ENCODE measurements at regions not wholly inside any gene's neighbourhood (a gene's known extent, or its start where the extent isn't known, plus 50 kb on each side); places are given as distances from the start of the nearest gene placed in this dataset.
"Not testable (repeated sequence)": the region's sequence is repeated elsewhere in the genome, so short reads cannot be mapped to it uniquely, and the experiment has no call there.

GRCh38 chr2:40962026-40962425, 510.1 kb upstream of the SLC8A1 start:
- DNase-seq, result no peak

DNA sequence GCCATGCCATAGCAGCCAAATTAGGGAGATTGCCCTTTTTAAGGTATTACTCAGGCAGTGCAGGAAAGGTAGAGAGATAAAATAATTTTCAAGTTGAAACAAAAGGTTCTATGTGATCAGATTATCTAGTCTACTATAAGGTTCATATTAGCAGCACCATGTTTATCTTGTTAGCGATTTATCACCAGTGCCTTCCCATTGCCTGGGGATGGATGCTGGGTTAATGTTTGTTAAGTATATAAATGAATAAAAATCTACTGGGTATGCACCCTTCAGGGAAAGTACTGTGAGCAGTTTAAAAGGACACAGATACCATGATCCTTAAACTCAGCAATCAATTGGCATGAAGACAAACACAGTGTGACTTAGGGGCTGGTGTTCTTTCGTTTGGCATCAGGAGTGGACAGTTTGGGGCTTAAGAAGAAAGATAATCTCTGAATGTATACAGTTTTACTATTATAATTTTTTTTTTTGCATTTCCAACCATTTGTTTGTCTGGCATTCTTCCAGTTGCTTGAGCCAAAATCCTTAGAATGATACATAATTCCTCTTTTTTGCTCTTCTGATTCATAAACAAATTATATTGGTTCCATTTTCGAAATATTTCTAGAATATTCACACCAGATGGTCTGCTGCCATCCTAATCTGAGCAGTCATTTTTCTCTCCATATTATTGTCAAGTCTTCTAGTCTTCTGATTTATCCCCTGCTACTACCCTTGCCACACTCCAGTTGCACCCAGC, 512.8 kb upstream of the SLC8A1 start:
- peak; percentile 18 for DNase-seq

DNA sequence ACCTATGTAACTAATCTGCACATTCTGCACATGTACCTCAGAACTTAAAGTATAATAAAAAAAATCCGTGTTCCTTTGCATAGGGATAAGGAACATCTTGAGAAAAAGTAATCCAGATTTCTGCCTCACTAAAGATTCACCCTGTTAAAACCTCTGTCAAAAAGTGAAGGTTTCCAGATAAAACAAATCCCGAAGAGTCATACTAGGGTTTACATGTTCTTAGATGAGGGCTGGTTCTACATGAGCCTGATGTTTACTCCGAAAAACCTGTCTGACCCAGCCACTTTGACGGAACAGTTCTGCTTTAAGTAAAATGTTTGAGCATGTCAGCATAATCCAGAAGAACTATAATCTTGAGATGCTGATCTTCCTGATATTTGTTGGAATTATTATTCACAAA, 515.6 kb upstream of the SLC8A1 start:
- no peak for DNase-seq

DNA sequence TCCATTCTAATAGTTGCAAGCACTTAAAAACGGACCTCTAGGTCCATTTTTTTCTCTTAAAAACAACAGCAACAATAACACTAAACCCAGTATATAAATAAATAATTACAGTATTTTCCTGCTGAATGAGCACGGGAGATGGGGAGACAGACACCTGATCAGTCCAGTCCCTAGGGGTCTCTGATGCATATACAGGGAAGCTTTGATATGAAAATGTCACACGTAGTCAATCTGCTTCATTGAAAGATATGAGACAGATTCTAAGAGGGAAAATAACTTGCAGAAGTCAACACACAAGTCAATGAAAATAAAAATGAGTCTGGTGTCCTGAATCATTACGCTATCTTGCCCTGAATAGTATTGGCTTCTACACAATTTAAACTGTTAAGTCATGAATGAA, 523.3 kb upstream of the SLC8A1 start:
- DNase-seq, result no peak

DNA sequence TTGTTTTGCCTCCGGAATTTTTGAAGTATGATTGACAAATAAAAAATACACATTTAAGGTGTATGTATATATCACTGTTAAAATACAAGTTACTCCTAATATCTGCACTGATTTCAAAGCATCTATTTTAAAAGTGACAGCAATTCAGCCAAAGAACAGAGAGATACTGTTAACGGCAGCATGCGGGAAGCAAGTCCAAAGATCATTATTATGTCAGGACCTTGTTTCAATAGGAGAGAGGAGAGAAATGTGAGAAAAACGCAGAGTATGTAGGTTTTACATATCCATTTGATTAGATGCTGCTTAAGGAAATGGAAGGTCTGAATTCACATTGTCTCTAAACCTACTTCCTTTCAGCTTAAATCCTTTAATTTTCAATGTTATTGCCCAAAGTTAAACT, 545.5 kb upstream of the SLC8A1 start:
- no peak for DNase-seq

DNA sequence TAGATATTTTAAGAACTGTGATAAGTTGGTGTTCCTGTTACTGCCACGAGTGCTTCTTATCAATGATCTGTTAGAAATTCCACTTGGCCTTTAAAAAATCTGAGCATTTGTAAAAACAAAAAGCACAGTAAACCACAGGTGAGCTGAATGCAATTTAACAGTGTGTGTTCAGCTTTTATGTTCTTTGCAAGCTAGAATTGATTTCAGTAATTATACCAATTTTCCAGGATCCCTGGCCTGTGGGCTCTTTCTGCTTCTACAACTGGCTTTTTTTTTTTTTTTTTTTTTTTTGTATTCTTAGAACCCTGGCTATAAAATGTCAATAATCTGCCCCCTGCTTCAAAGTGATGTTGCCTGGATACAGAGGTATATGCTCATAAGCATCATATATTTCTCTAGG, 548.5 kb upstream of the SLC8A1 start:
- no peak for DNase-seq

GRCh38 chr2:41000906-41001305, 549.0 kb upstream of the SLC8A1 start:
- no peak for DNase-seq

- no peak for DNase-seq
These were observed 552.8 kb upstream of the SLC8A1 start for GRCh38 chr2:41004700-41005099.

GRCh38 chr2:41020358-41020757, 568.5 kb upstream of the SLC8A1 start:
- DNase-seq, result no peak

DNA sequence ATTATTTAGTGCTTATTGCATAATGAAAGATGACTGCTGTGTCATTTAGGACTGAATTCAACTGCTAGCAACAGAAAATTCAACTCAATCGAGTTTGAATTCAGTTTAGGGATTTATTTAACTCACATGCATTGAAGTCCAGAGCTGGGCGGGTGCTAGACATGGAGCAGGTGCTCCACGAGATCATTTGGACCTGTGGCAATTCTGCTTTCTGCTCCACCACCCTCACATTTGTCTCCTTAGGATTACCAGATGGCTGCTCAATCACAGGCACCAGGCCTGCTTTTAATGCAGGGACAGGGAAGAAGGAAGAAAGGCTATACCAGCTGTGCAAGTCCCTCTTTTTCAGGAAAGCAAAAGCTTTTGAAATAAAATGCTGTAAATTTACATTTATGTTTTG, 572.9 kb upstream of the SLC8A1 start:
- DNase-seq, result peak; percentile 56

DNA sequence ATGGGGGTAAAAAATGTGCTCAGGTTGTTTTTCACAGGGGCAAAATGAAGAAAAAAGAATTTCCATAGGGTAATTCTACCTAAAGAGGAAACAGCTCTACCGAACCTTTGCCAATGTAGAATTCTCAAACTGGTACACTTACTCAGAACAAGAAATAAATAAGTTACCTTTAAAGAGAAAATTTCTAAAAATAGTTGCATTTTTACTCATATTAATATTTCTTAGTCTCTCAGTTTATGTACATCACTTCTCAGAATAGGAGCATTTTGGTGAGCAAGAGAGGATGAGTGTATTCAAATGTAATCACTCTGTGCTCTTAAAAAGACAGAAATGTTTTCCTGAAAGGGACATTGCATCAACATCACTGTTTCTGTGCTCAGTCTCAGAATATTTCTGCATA, 574.7 kb upstream of the SLC8A1 start:
- no peak for DNase-seq

GRCh38 chr2:41027095-41027494, 575.2 kb upstream of the SLC8A1 start:
- DNase-seq, result peak; percentile 13

DNA sequence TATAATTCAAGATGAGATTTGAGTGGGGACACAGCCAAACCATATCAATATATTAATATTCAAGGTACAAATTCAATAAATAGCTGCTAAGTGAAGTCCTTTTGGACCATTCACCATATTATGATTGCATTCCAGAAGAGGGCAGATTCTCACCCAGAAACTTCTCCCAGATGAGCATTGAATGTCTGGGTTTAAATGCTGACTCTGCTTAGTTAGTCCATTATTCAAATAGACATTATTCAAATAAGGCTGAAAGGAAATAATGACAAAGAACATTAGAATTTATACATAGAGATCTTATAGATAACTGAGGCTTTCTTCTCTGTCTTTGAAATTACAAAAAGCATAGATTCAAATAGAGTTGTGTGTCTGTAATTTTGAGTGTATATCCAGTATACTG, 579.4 kb upstream of the SLC8A1 start:
- no peak for DNase-seq

- no peak for DNase-seq
These were observed 580.8 kb upstream of the SLC8A1 start for GRCh38 chr2:41032715-41033114.

- no peak for DNase-seq
These were observed 581.2 kb upstream of the SLC8A1 start for GRCh38 chr2:41033127-41033526.

- DNase-seq, result no peak
These were observed 586.5 kb upstream of the SLC8A1 start for GRCh38 chr2:41038408-41038807.

DNA sequence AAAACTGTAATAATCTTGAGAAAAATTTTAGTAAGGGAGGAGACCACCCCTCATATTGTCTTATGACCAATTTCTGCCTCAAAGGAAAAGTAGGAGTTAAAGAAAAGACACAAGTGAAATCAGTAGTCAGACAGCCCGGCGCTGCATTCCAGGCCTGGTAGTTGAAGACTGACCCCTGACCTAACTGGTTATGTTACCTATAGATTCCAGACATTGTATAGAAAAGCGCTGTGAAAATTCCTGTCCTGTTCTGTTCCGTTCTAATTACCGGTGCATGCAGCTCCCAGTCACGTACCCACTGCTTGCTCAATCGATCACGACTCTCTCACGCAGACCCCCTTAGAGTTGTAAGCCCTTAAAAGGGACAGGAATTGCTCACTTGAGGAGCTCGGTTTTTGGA, 587.9 kb upstream of the SLC8A1 start:
- not testable (repeated sequence) for DNase-seq

- no peak for DNase-seq
These were observed 589.1 kb upstream of the SLC8A1 start for GRCh38 chr2:41040782-41041520.

DNA sequence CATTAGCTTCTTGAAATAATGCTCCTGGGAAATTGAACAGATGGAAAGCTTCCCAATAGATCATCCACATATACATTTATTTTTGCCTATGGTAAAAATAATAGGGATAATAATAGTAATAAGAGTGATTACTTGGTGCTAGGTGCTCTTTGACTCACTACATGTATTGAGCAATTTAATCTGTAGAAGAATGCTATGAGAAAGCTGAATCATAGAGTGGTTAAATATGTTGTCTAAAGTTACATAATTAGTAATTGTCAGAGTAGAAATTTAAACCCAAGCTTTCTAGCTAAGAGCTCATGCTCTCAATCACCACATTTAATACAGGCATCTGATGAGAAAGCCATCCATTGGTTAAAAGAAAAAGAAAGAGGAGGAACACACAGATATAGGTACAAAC, 590.5 kb upstream of the SLC8A1 start:
- no peak for DNase-seq

DNA sequence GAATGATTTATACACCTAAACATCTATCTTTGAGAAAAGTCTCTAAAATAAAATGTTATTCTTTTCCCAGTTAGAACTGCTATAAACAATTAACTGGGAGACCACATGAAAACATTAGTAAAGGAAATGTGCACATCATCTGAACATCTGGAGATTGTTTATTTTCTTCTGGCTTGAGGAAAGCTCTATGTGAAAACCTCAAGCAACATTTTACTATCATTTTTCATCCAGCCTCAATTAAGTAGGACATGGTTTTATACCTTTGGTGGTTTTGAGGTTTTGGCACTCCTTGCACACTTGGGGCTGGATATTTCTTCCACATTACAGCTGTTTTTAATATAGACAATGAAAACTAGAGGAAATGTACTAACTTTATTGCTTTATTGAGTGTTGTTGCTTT, 609.5 kb upstream of the SLC8A1 start:
- no peak for DNase-seq

DNA sequence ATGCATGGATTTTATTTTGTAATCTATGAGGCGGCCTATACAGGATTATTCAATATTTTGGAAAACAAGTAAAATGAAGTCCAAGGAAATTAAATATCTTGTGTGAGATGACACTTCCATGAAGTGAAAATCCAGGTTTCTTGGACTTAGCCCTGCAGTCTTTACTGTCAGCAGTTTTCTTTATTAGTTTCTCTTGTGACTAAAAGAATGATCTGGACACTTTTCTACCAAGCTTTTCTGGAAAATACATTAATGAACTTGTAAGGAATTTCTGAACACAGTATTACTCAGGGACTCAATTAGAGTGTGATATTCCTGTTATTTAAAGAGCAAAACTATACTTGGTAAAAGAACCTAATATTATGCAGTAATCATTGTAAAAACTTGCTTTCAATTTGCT, 610.4 kb upstream of the SLC8A1 start:
- DNase-seq, result no peak

GRCh38 chr2:41066168-41066567, 614.3 kb upstream of the SLC8A1 start:
- no peak for DNase-seq

- DNase-seq, result no peak
These were observed 616.9 kb upstream of the SLC8A1 start for GRCh38 chr2:41068740-41069139.

DNA sequence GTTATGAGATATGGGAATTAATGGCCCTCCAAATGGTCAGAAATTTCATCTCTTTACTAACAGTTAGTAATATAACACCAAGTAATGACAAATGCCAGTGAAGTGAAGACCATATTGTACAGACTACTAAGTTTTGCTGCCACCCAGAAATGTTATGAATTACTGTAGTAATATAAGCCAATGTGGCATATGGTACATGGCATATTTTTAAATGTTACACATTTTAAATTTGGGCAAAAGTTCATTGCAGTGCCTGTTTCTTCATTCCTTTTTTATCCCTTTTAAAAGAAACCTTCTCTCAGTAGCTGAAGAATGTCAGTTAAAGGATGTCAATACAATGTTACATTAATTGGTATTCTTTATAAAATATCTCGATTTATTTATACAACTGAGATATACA, 626.5 kb upstream of the SLC8A1 start:
- DNase-seq, result no peak

DNA sequence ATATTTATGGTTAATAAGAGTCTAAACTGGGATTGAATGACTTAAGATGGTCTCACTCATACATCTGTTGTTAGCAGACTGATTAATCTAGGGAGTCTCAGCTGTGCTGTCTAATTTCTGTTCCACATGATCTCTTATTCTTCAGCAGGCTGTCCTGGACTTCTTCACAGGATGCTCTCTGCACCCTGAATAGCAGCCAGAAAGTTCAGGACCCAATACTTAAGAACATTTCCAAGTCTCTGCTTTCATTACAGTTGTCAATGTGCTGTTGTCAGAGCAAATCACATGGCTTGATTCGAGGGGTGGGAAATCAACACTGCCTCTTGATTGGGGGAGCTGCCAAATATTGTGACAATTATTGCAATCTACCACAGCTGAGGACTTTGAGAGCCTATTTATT, 627.1 kb upstream of the SLC8A1 start:
- DNase-seq, result peak; percentile 9
